HL-60 (cell line): ENCODE measurements at regions not wholly inside any gene's neighbourhood (a gene's known extent, or its start where the extent isn't known, plus 50 kb on each side); places are given as distances from the start of the nearest gene placed in this dataset.
"Not testable (repeated sequence)": the region's sequence is repeated elsewhere in the genome, so short reads cannot be mapped to it uniquely, and the experiment has no call there.

Source experiments
- DNase-seq, 2 experiments: peaks; one replicate each; pipeline ENCODE4 v3.0.0-alpha.2; 2010 to 2020; ENCODE audit warnings: low read depth in 1 of 2, low spot score in 1 of 2
- H3K27ac ChIP-seq: fragments of 250-450 bp; sonication (Bioruptor Pico); replicated peaks from 2 replicates; pipeline ENCODE4 v1.5.1; 2020; ENCODE audit warnings: mild to moderate bottlenecking, moderate library complexity
- H3K27me3 ChIP-seq: fragments of 250-450 bp; sonication (Bioruptor Pico); 2 replicates; pipeline ENCODE4 v1.5.1; 2021; ENCODE audit warnings: mild to moderate bottlenecking, moderate library complexity; ENCODE audit not compliant: insufficient read depth, poor library complexity, severe bottlenecking
- H3K4me3 ChIP-seq: replicated peaks from 2 replicates; pipeline ENCODE4 v1.5.1; 2011; ENCODE audit warnings: mild to moderate bottlenecking, control low read depth, low read length; ENCODE audit not compliant: insufficient read depth
- CTCF ChIP-seq: IDR thresholded peaks from one replicate; pipeline ENCODE4 v1.5.1; 2011; ENCODE audit warnings: low read length, control low read depth, inconsistent platforms; ENCODE audit not compliant: insufficient read depth
- GABPA ChIP-seq: IDR thresholded peaks from 2 replicates; pipeline ENCODE4 v1.6.1; 2012; ENCODE audit warnings: low read depth
- POLR2AphosphoS5 ChIP-seq: IDR thresholded peaks from 2 replicates; pipeline ENCODE4 v1.6.1; 2012; ENCODE audit warnings: low read depth
- REST ChIP-seq: IDR thresholded peaks from 2 replicates; pipeline ENCODE4 v1.6.1; 2012; ENCODE audit warnings: low read depth; ENCODE audit not compliant: insufficient replicate concordance
- SPI1 ChIP-seq: IDR thresholded peaks from 2 replicates; pipeline ENCODE4 v1.6.1; 2012; ENCODE audit warnings: low read depth, mild to moderate bottlenecking, borderline replicate concordance

- TF ChIP-seq POLR2AphosphoS5 = no peak
- TF ChIP-seq REST = no peak
- no peak for TF ChIP-seq SPI1
- no peak for TF ChIP-seq GABPA
- no peak for TF ChIP-seq CTCF
- Histone ChIP-seq H3K27ac (no peak overlapping the region), H3K4me3 (no peak overlapping the region), H3K27me3 (no peaks in the 10 kb centered on the region)
- no peak for DNase-seq
Observed at GRCh38 chr4:82084747-82085146, 289.0 kb downstream of the HNRNPD start.

GRCh38 chr4:82077471-82077995 is 296.3 kb downstream of the HNRNPD start:
- not testable (repeated sequence) for DNase-seq, H3K27me3 ChIP-seq, H3K27ac ChIP-seq, H3K4me3 ChIP-seq

- no peak for DNase-seq
- H3K27me3 ChIP-seq = no peaks in the 10 kb centered on the region
- no peak for TF ChIP-seq SPI1
- TF ChIP-seq CTCF = no peak
- TF ChIP-seq REST = no peak
- no peak for TF ChIP-seq POLR2AphosphoS5
- TF ChIP-seq GABPA = no peak
- H3K4me3 ChIP-seq = no peak overlapping the region
- H3K27ac ChIP-seq = no peak overlapping the region
Observed at GRCh38 chr4:82076809-82077208, 297.0 kb downstream of the HNRNPD start.

- H3K27ac ChIP-seq = no peak overlapping the region
- no peak for DNase-seq
- no peaks in the 10 kb centered on the region for H3K27me3 ChIP-seq
- TF ChIP-seq SPI1 = no peak
- TF ChIP-seq POLR2AphosphoS5 = no peak
- TF ChIP-seq GABPA = no peak
- TF ChIP-seq REST = no peak
- no peak overlapping the region for H3K4me3 ChIP-seq
Observed at GRCh38 chr4:82076359-82076758, 297.4 kb downstream of the HNRNPD start.
